ENCODE measurements at regions not wholly inside any gene's neighbourhood (a gene's known extent, or its start where the extent isn't known, plus 50 kb on each side); places are given as distances from the start of the nearest gene placed in this dataset.

DNA sequence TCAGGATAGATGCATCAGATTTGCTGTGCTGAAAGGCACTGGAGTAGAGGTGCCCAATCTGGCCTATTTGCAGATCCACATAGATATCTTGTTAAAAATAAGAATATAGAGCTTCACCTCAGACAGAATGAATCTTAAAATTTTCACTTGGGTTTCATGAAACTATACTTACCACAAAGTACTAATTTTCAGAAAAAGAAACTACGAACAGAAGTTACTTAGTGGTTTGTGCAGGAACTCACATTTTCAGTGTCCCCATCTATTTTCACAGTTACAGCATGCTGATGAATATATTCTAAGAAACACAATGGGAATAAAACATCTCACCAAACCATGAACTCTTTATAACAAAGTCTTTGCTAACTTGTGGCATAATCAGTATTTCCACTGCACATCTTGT lies 449.4 kb downstream of the RERGL start:
- Mint-ChIP-seq H3K27me3 (ENCODE audit: unreplicated experiment) (no peaks in the 10 kb centered on the region), H3K9me3 (ENCODE audit: low read depth, unreplicated experiment) (no peaks in the 10 kb centered on the region), H3K4me1 (ENCODE audit: low read depth, unreplicated experiment) (no peaks in the 10 kb centered on the region), H3K4me3 (ENCODE audit: low read depth, unreplicated experiment) (no peak overlapping the region), H3K27ac (ENCODE audit: unreplicated experiment) (no peak overlapping the region), H3K36me3 (ENCODE audit: insufficient read depth, unreplicated experiment) (no peaks in the 10 kb centered on the region)
- intact Hi-C loops (cut with micrococcal nuclease; ENCODE audit: unreplicated experiment) = loop anchor here (5.0 to 10.0 kb wide), 2 partner anchors 354 to 698 kb away; no protein-coding TSS in a partner anchor
- TF ChIP-seq, protein P1, sequence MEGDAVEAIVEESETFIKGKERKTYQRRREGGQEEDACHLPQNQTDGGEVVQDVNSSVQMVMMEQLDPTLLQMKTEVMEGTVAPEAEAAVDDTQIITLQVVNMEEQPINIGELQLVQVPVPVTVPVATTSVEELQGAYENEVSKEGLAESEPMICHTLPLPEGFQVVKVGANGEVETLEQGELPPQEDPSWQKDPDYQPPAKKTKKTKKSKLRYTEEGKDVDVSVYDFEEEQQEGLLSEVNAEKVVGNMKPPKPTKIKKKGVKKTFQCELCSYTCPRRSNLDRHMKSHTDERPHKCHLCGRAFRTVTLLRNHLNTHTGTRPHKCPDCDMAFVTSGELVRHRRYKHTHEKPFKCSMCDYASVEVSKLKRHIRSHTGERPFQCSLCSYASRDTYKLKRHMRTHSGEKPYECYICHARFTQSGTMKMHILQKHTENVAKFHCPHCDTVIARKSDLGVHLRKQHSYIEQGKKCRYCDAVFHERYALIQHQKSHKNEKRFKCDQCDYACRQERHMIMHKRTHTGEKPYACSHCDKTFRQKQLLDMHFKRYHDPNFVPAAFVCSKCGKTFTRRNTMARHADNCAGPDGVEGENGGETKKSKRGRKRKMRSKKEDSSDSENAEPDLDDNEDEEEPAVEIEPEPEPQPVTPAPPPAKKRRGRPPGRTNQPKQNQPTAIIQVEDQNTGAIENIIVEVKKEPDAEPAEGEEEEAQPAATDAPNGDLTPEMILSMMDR (IDR thresholded peaks at IDR 0.05; ENCODE audit: unreplicated experiment) = no peak
- BruUV-seq (replicated peaks) = no TSS peak
- no peak for DNase-seq
- CTCF ChIA-PET = interaction anchor here (0.6 to 1.2 kb wide), 3 partner anchors 11 to 93 kb away, joined by 3 to 4 read pairs (median 4); no protein-coding TSS in a partner anchor

DNA sequence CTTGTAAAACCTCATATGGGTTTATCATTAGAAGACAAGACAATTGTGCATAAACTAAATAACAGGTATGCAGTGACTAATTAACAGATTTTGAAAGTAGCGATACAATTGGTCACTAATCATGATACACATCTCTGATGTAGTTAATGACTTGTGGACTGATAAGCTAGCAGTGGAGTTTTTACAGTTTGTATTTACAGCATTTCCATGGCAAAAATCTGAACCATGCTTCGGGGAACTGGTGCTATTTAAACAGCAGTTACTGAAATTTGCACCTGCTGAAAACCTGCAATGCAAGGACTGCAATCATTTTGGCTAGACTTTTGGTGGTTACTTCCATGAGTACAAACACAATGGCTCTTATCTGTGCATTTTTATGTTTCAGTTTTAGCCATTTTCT lies 471.2 kb downstream of the RERGL start:
- Mint-ChIP-seq H3K27ac (ENCODE audit: unreplicated experiment) (no peak overlapping the region), H3K4me1 (ENCODE audit: low read depth, unreplicated experiment) (no peaks in the 10 kb centered on the region), H3K36me3 (ENCODE audit: insufficient read depth, unreplicated experiment) (no peaks in the 10 kb centered on the region), H3K4me3 (ENCODE audit: low read depth, unreplicated experiment) (no peak overlapping the region), H3K9me3 (ENCODE audit: low read depth, unreplicated experiment) (peaks cover 8% of the 10 kb centered on the region), H3K27me3 (ENCODE audit: unreplicated experiment) (no peaks in the 10 kb centered on the region)
- no peak for DNase-seq
- CTCF ChIA-PET = no interaction called here
- TF ChIP-seq, protein P1 (IDR thresholded peaks at IDR 0.05; ENCODE audit: unreplicated experiment) = no peak
- intact Hi-C loops (cut with micrococcal nuclease; ENCODE audit: unreplicated experiment) = no loop called here
- BruUV-seq (replicated peaks) = no TSS peak

DNA sequence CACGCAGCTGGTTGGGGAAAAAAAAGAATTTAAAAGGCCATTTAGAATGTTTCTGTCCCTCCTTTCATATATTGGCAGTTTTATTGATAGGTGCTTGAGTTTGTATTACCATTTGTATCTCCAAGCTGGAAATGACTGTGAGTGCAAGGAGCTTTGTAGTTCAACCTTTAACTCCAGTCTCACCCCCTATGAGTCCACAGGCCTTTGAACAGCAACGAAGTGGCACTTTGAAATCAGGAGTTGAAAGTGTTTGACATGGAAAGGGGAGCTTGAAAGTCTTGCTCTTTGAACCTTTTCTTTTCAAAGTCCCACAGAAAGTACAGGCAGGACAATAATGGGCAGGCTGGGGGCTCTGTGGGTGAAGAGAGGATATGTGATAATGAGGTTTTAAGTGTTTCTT lies 480.3 kb downstream of the RERGL start:
- no peaks in the 10 kb centered on the region for H3K9me3 Mint-ChIP-seq (ENCODE audit: low read depth, unreplicated experiment)
- no TSS peak for BruUV-seq (replicated peaks)
- H3K27ac Mint-ChIP-seq (ENCODE audit: unreplicated experiment) = no peak overlapping the region
- CTCF ChIA-PET = interaction anchor here (0.6 kb wide), 1 partner anchor 31 kb away, joined by 4 read pairs; no protein-coding TSS in a partner anchor
- DNase-seq = no peak
- H3K4me3 Mint-ChIP-seq (ENCODE audit: low read depth, unreplicated experiment) = no peak overlapping the region
- no peaks in the 10 kb centered on the region for H3K36me3 Mint-ChIP-seq (ENCODE audit: insufficient read depth, unreplicated experiment)
- TF ChIP-seq, protein P1 (IDR thresholded peaks at IDR 0.05; ENCODE audit: unreplicated experiment) = no peak
- intact Hi-C loops (cut with micrococcal nuclease; ENCODE audit: unreplicated experiment) = no loop called here
- no peaks in the 10 kb centered on the region for H3K4me1 Mint-ChIP-seq (ENCODE audit: low read depth, unreplicated experiment)
- no peaks in the 10 kb centered on the region for H3K27me3 Mint-ChIP-seq (ENCODE audit: unreplicated experiment)

DNA sequence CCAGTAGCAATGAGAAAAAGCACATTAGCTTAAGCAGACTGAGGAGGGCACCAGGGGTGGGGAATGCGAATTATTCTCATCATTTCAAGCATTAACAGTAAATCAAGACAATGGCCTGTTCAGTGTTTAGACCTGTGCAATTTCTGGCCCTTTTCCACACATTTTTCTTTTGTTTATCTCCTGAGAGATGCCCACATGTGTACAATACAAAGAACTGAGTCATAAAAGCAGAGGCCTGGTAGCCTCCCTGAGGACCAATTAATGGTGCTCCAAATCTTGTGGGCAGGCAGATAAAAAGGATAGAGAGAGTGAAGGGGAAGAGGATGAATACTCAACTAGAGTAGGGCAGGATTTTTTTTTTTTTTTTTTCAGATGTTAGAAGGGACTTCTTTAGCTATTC lies 480.8 kb downstream of the RERGL start:
- no peaks in the 10 kb centered on the region for H3K36me3 Mint-ChIP-seq (ENCODE audit: insufficient read depth, unreplicated experiment)
- H3K27me3 Mint-ChIP-seq (ENCODE audit: unreplicated experiment) = no peaks in the 10 kb centered on the region
- no peak overlapping the region for H3K4me3 Mint-ChIP-seq (ENCODE audit: low read depth, unreplicated experiment)
- H3K27ac Mint-ChIP-seq (ENCODE audit: unreplicated experiment) = no peak overlapping the region
- no peaks in the 10 kb centered on the region for H3K9me3 Mint-ChIP-seq (ENCODE audit: low read depth, unreplicated experiment)
- H3K4me1 Mint-ChIP-seq (ENCODE audit: low read depth, unreplicated experiment) = no peaks in the 10 kb centered on the region
- intact Hi-C loops (cut with micrococcal nuclease; ENCODE audit: unreplicated experiment) = no loop called here
- no TSS peak for BruUV-seq (replicated peaks)
- TF ChIP-seq, protein P1 (IDR thresholded peaks at IDR 0.05; ENCODE audit: unreplicated experiment) = no peak
- DNase-seq = no peak
- CTCF ChIA-PET = interaction anchor here (0.6 kb wide), 1 partner anchor 32 kb away, joined by 4 read pairs; no protein-coding TSS in a partner anchor
